Mesodermal cell (in vitro differentiated cells): ENCODE measurements at regions not wholly inside any gene's neighbourhood (a gene's known extent, or its start where the extent isn't known, plus 50 kb on each side); places are given as distances from the start of the nearest gene placed in this dataset.
"Not testable (repeated sequence)": the region's sequence is repeated elsewhere in the genome, so short reads cannot be mapped to it uniquely, and the experiment has no call there.

ENCODE experiments used
- H3K27ac ChIP-seq: 2 replicates; pipeline ENCODE4 v1.7.0; 2013; ENCODE audit warnings: mild to moderate bottlenecking, low read depth, low read length, moderate library complexity; ENCODE audit not compliant: severe bottlenecking
- H3K36me3 ChIP-seq: 2 replicates; pipeline ENCODE4 v1.7.1; 2013; ENCODE audit warnings: mild to moderate bottlenecking, low read length, moderate library complexity; ENCODE audit not compliant: control insufficient read depth, insufficient read depth
- H3K4me1 ChIP-seq: one replicate; pipeline ENCODE4 v1.7.1; 2013; ENCODE audit warnings: mild to moderate bottlenecking, low read length; ENCODE audit not compliant: insufficient read depth, control insufficient read depth, poor library complexity, severe bottlenecking
- H3K4me3 ChIP-seq: 2 replicates; pipeline ENCODE4 v1.7.0; 2013; ENCODE audit warnings: low read length, control low read depth, mild to moderate bottlenecking; ENCODE audit not compliant: insufficient read depth, poor library complexity, severe bottlenecking; ENCODE audit errors: extremely low read depth
- H3K9me3 ChIP-seq: 2 replicates; pipeline ENCODE4 v1.7.1; 2013; ENCODE audit warnings: mild to moderate bottlenecking, low read length, moderate library complexity; ENCODE audit not compliant: control insufficient read depth
- WGBS, 2 experiments: methylation state at CpG; one replicate each; pipeline ENCODE4 v1.1.5; 2013; ENCODE audit warnings: missing lambda C conversion rate in 2 of 2; ENCODE audit not compliant: insufficient coverage in 2 of 2; 5-methylcytosine and 5-hydroxymethylcytosine counted together

GRCh38 chrX:2640436-2641150, 50.5 kb upstream of the CD99 start:
- Histone ChIP-seq H3K4me3 (no peak overlapping the region), H3K4me1 (no peaks in the 10 kb centered on the region), H3K36me3 (peaks cover 42% of the 10 kb centered on the region), H3K9me3 (no peaks in the 10 kb centered on the region), H3K27ac (no peak overlapping the region)
- WGBS, 2 experiments: 94 to 98% methylated on average over 13 to 16 of the region's 19 CpGs

- no peak overlapping the region for H3K27ac ChIP-seq
- no peaks in the 10 kb centered on the region for H3K4me1 ChIP-seq
- H3K9me3 ChIP-seq: no peaks in the 10 kb centered on the region
- peaks cover 46% of the 10 kb centered on the region for H3K36me3 ChIP-seq
- WGBS, 2 experiments: 75 to 77% methylated on average over 4 to 5 of the region's 7 CpGs
- no peak overlapping the region for H3K4me3 ChIP-seq
These were observed 52.8 kb upstream of the CD99 start for GRCh38 chrX:2638279-2638678.

DNA sequence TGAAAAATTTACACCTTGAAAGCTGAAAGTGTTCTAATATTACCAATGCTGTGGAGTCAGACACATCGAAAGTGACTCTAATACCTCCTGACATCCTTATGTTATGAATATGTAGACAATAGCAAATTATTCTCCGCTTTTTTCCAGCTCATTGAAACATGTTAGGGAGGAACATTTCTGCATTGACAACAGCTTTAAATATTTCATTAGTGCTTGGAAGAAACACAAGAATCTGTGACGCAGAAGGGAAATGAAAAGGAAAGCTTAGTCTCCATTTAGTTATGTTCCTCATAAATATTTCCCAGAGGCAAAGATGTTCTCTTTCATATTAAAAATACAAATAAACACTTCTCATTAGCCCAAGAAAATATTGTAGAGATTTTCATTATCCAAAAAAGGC, 55.8 kb upstream of the CD99 start:
- Histone ChIP-seq H3K4me1 (no peaks in the 10 kb centered on the region), H3K27ac (no peak overlapping the region), H3K4me3 (no peak overlapping the region), H3K9me3 (no peaks in the 10 kb centered on the region), H3K36me3 (peaks cover 54% of the 10 kb centered on the region)
- no CpG with 5 or more reads among the region's 3 CpGs for WGBS, 2 experiments

DNA sequence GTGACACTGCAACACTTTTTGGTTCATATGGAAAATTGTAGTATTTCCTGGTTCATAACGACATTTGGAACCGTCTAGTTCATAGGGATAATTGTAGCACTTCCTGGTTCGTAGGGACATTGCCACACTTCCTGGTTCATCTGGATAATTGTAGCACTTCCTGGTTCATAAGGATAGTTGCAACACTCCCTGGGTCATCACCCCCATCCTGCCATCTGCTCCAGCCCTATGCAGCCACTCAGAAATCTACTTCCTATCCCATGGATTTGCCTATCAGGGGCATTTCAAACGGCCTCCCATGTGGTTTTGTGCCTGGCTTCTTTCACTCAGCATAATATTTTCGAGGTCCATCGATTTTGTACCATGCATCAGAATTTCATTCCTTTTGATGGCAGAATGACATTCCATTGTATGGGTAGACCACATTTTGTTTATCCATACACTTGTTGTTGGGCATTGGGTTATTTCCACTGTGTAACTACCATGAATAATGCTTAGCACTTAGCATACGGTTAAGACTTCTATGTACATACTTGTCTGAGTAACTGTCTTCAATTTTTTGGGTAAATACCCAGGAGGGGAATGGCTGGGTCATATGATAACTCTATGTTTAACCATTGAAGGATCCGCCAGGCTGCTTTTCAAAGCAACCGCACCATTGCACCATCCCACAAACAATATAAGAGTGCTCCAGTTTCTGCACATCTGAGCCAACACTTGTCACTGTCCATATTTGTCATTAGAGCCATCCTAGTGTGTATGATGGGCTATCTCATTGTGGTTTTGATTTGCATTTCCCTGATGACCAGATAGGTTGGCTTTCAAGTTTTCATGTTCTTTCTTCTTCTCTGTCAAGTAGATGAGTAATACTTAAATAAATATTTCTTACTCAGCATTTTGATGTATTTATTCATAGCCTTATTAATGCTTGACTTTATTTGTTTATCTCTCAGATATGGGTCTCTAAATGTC, 58.3 kb upstream of the CD99 start:
- no peaks in the 10 kb centered on the region for H3K4me1 ChIP-seq
- peaks cover 15% of the 10 kb centered on the region for H3K9me3 ChIP-seq
- no peak overlapping the region for H3K4me3 ChIP-seq
- peaks cover 57% of the 10 kb centered on the region for H3K36me3 ChIP-seq
- H3K27ac ChIP-seq: no peak overlapping the region
- WGBS, 2 experiments: 89 to 96% methylated on average over 6 to 7 of the region's 9 CpGs

- peaks cover 15% of the 10 kb centered on the region for H3K9me3 ChIP-seq
- peaks cover 61% of the 10 kb centered on the region for H3K36me3 ChIP-seq
- no peak overlapping the region for H3K27ac ChIP-seq
- WGBS, 2 experiments: 0 to 67% methylated on average over 1 to 3 of the region's 3 CpGs
- no peaks in the 10 kb centered on the region for H3K4me1 ChIP-seq
- H3K4me3 ChIP-seq: no peak overlapping the region
These were observed 59.2 kb upstream of the CD99 start for GRCh38 chrX:2631743-2632532.

- Histone ChIP-seq H3K9me3 (peaks cover 15% of the 10 kb centered on the region), H3K36me3 (peaks cover 67% of the 10 kb centered on the region)
- not testable (repeated sequence) for H3K27ac ChIP-seq, H3K4me1 ChIP-seq, H3K4me3 ChIP-seq
- 71 to 93% methylated on average over 2 to 3 of the region's 6 CpGs for WGBS, 2 experiments
These were observed 60.0 kb upstream of the CD99 start for GRCh38 chrX:2630935-2631742.

GRCh38 chrX:2630008-2630934, 60.8 kb upstream of the CD99 start:
- H3K27ac ChIP-seq, H3K4me1 ChIP-seq, H3K4me3 ChIP-seq: not testable (repeated sequence)
- 94 to 95% methylated on average over 4 to 5 of the region's 5 CpGs for WGBS, 2 experiments
- peaks cover 15% of the 10 kb centered on the region for H3K9me3 ChIP-seq
- peaks cover 67% of the 10 kb centered on the region for H3K36me3 ChIP-seq

- Histone ChIP-seq H3K4me1 (no peaks in the 10 kb centered on the region), H3K4me3 (no peak overlapping the region), H3K9me3 (peaks cover 15% of the 10 kb centered on the region), H3K36me3 (peaks cover 75% of the 10 kb centered on the region), H3K27ac (no peak overlapping the region)
- 94 to 98% methylated on average over 4 to 5 of the region's 6 CpGs for WGBS, 2 experiments
These were observed 61.6 kb upstream of the CD99 start for GRCh38 chrX:2629316-2630007.

GRCh38 chrX:2628751-2629315, 62.3 kb upstream of the CD99 start:
- WGBS, 2 experiments: 50 to 71% methylated on average over 1 of the region's 2 CpGs
- peaks cover 75% of the 10 kb centered on the region for H3K36me3 ChIP-seq
- peaks cover 15% of the 10 kb centered on the region for H3K9me3 ChIP-seq
- H3K27ac ChIP-seq: no peak overlapping the region
- no peak overlapping the region for H3K4me3 ChIP-seq
- no peaks in the 10 kb centered on the region for H3K4me1 ChIP-seq
